HepG2 (cell line): ENCODE measurements at regions not wholly inside any gene's neighbourhood (a gene's known extent, or its start where the extent isn't known, plus 50 kb on each side); places are given as distances from the start of the nearest gene placed in this dataset.

Experiments
- ATAC-seq: fragments of 200-7000 bp; cut with Tn5 transposase; 3 replicates; pipeline ENCODE4 v1.9.1; 2020; ENCODE audit warnings: mild to moderate bottlenecking, moderate library complexity
- BruUV-seq: library from RNA; stranded (reverse); fragments of 400-500 nt; replicated peaks from 2 replicates; lab custom pipeline; 2021; lab: Mats Ljungman, UMichigan
- CTCF ChIA-PET: fragments of 300-600 bp; formaldehyde crosslinking; extraction: SDS; loops from one replicate; lab custom pipeline; 2021; ENCODE audit warnings: low total read pairs, inconsistent platforms, low intra/inter-chr PET ratio; lab: Yijun Ruan, JAX
- POLR2A ChIA-PET: fragments of 350-600 bp; sonication (Branson Sonifier 250); formaldehyde crosslinking; loops from one replicate; lab custom pipeline; 2020; ENCODE audit warnings: antibody characterized with exemption, inconsistent platforms; lab: Yijun Ruan, JAX
- DNase-seq: peaks from one replicate; pipeline ENCODE4 v3.0.0-alpha.2; 2015; ENCODE audit warnings: low spot score
- FAIRE-seq: peaks from 3 replicates; lab custom pipeline; 2011; peaks lifted over from hg19 to GRCh38; lab: Jason Lieb, UNC
- H2AFZ ChIP-seq: one replicate; pipeline ENCODE4 v1.6.1; 2011; ENCODE audit warnings: low read length, inconsistent platforms
- H3K27ac ChIP-seq: fragments of 300-600 bp; 3 replicates; pipeline ENCODE4 v1.8.0; 2011; ENCODE audit warnings: mixed run types, mild to moderate bottlenecking, mixed read lengths, low read length, inconsistent platforms; ENCODE audit not compliant: insufficient read depth; ENCODE audit errors: extremely low read length
- H3K27me3 ChIP-seq, 2 experiments: fragments of 200-600 bp in 1 of 2; 2 replicates in 1 of 2; 3 replicates in 1 of 2; pipeline versions ENCODE4 v1.6.0 to v1.8.0; 2011; ENCODE audit warnings: low read length in 2 of 2, mild to moderate bottlenecking in 2 of 2, moderate library complexity in 2 of 2, inconsistent platforms in 1 of 2; ENCODE audit not compliant: insufficient read depth in 2 of 2, control insufficient read depth in 1 of 2
- H3K36me3 ChIP-seq, 2 experiments: fragments of 200-600 bp in 1 of 2; replicated peaks in 1 of 2; 2 replicates in 1 of 2; 3 replicates in 1 of 2; pipeline versions ENCODE4 v1.5.1 to v1.8.0; 2011; ENCODE audit warnings: low read length in 2 of 2, inconsistent platforms in 1 of 2; ENCODE audit not compliant: insufficient read depth in 2 of 2, control insufficient read depth in 1 of 2
- H3K4me1 ChIP-seq: 2 replicates; pipeline ENCODE4 v1.5.1; 2012; ENCODE audit warnings: low read length, inconsistent platforms; ENCODE audit not compliant: insufficient read depth
- H3K4me2 ChIP-seq: 2 replicates; pipeline ENCODE4 v1.6.0; 2011; ENCODE audit warnings: low read depth, low read length, inconsistent platforms
- H3K4me3 ChIP-seq, 3 experiments: fragments of 200-600 bp in 1 of 3; sonication (generic), shearing (Covaris generic) in 1 of 3; replicated peaks in 1 of 3; 2 replicates each; pipeline ENCODE4 v1.5.1; 2011 to 2016; ENCODE audit warnings: low read length in 3 of 3, inconsistent platforms in 2 of 3, low read depth in 2 of 3, mild to moderate bottlenecking in 2 of 3, control low read depth in 1 of 3, mixed read lengths in 1 of 3; ENCODE audit not compliant: insufficient read depth in 1 of 3
- H3K79me2 ChIP-seq: one replicate; pipeline ENCODE4 v1.6.1; 2011; ENCODE audit warnings: low read length, inconsistent platforms; ENCODE audit not compliant: insufficient read depth
- H3K9ac ChIP-seq: 2 replicates; pipeline ENCODE4 v1.6.0; 2011; ENCODE audit warnings: mild to moderate bottlenecking, low read depth, low read length, inconsistent platforms; ENCODE audit not compliant: insufficient read depth
- H3K9me3 ChIP-seq: 2 replicates; pipeline ENCODE4 v1.5.1; 2012; ENCODE audit warnings: mild to moderate bottlenecking, low read length
- H4K20me1 ChIP-seq: 2 replicates; pipeline ENCODE4 v1.6.0; 2011; ENCODE audit warnings: inconsistent platforms, mild to moderate bottlenecking, low read length, moderate library complexity; ENCODE audit not compliant: insufficient read depth
- ELK4 ChIP-seq: sonication (generic); formaldehyde crosslinking; IDR thresholded peaks from 2 replicates; pipeline ENCODE4 v1.9.0; 2021; ENCODE audit warnings: missing genetic modification reagents, borderline replicate concordance
- HHEX ChIP-seq: IDR thresholded peaks from 2 replicates; pipeline ENCODE4 v1.6.1; 2016; ENCODE audit warnings: control low read depth
- RBFOX2 ChIP-seq: fragments of 200-400 bp; formaldehyde crosslinking; IDR thresholded peaks from 2 replicates; pipeline ENCODE4 v1.6.1; 2017; ENCODE audit warnings: low read depth, mild to moderate bottlenecking, low read length
- SMAD3 ChIP-seq: sonication (generic); formaldehyde crosslinking; IDR thresholded peaks from 2 replicates; pipeline ENCODE4 v1.4.0; 2020; ENCODE audit warnings: missing genetic modification reagents
- TCF7L2 ChIP-seq: IDR thresholded peaks from 2 replicates; pipeline ENCODE4 v1.6.1; 2011; ENCODE audit warnings: mild to moderate bottlenecking, low read depth, low read length, moderate library complexity
- ZNF282 ChIP-seq: fragments of 450-650 bp; IDR thresholded peaks from 2 replicates; pipeline ENCODE4 v1.6.1; 2018; ENCODE audit not compliant: partially characterized antibody
- ZNF414 ChIP-seq: sonication (generic); formaldehyde crosslinking; IDR thresholded peaks from 2 replicates; pipeline ENCODE4 v1.5.0; 2020; ENCODE audit warnings: missing genetic modification reagents
- ZNF44 ChIP-seq: sonication (generic); formaldehyde crosslinking; IDR thresholded peaks from 2 replicates; pipeline ENCODE4 v1.5.1; 2020; ENCODE audit warnings: mild to moderate bottlenecking, missing genetic modification reagents
- ZNF644 ChIP-seq: IDR thresholded peaks from 2 replicates; pipeline ENCODE4 v1.6.1; 2016; ENCODE audit warnings: low read depth
- ZNF780A ChIP-seq: sonication (generic); formaldehyde crosslinking; IDR thresholded peaks from 2 replicates; pipeline ENCODE4 v1.8.0; 2022; ENCODE audit warnings: mild to moderate bottlenecking, missing genetic modification reagents, moderate library complexity
- ZSCAN29 ChIP-seq: sonication (generic); formaldehyde crosslinking; conservative IDR thresholded peaks from 2 replicates; pipeline ENCODE4 v1.4.0; 2020; ENCODE audit warnings: mild to moderate bottlenecking, missing genetic modification reagents
- ZXDC ChIP-seq: sonication (generic); formaldehyde crosslinking; IDR thresholded peaks from 2 replicates; pipeline ENCODE4 v1.5.0; 2020; ENCODE audit warnings: mild to moderate bottlenecking, missing genetic modification reagents
- in situ Hi-C: cut with HindIII; loops from 2 replicates; pipeline ENCODE4 v1.10.0; 2017; ENCODE audit warnings: low pct_unique_long_range_greater_than_20kb; ENCODE audit not compliant: extremely low pct_ligation_motif_present
- intact Hi-C: fragments of 100-400 bp; cut with micrococcal nuclease; formaldehyde crosslinking; loops from one replicate; pipeline ENCODE4 v1.10.0; 2022; ENCODE audit not compliant: unreplicated experiment

DNA sequence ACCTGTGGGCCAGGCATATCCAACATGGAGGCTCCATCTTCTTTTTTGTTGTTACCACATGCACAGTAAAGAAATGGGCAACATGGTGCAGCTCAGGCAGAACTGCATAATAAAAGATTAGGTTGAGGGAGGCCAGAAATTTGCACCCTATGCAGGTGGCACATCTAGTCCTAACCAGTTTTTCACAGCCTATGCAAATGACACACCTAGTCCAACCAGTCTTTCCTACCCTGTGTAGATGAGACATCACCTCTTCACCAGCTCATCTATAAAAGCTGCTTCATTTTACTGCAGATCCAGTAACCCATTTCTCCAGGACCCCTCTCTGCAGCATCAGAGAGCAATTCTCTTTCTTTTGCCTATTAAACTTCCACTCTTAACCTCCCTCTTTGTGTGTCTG, 411.0 kb upstream of the PCDH15 start:
- Histone ChIP-seq H3K9me3 (no peaks in the 10 kb centered on the region), H4K20me1 (no peaks in the 10 kb centered on the region), H3K4me1 (no peaks in the 10 kb centered on the region), H3K79me2 (no peaks in the 10 kb centered on the region)
- ATAC-seq = no peak
- TF ChIP-seq ZNF414 (CRISPR knock-in tag) (no peak), ZSCAN29 (CRISPR knock-in tag) (no peak), RBFOX2 (no peak), TCF7L2 (no peak), ZNF780A (CRISPR knock-in tag) (no peak), ZNF282 (no peak), ZNF644 (CRISPR knock-in tag) (no peak), ZXDC (CRISPR knock-in tag) (no peak), ZNF44 (no peak), ELK4 (CRISPR knock-in tag) (no peak), HHEX (no peak), SMAD3 (CRISPR knock-in tag) (no peak)
- TF ChIP-seq, all 625 proteins: peak for 0
- no peak overlapping the region for H3K4me3 ChIP-seq
- CTCF ChIA-PET = no interaction called here
- no peak for FAIRE-seq
- no peak overlapping the region for H3K27ac ChIP-seq
- H3K27me3 ChIP-seq = no peaks in the 10 kb centered on the region; a peak in 1 of 5 replicates
- no peak overlapping the region for H2AFZ ChIP-seq
- DNase-seq = no peak
- BruUV-seq = no TSS peak
- H3K4me2 ChIP-seq = no peak overlapping the region
- intact Hi-C loops = no loop called here
- POLR2A ChIA-PET = no interaction called here
- H3K9ac ChIP-seq = no peak overlapping the region
- in situ Hi-C loops = no loop called here
- no peaks in the 10 kb centered on the region for H3K36me3 ChIP-seq
